H1 (cell line): ENCODE measurements at regions not wholly inside any gene's neighbourhood (a gene's known extent, or its start where the extent isn't known, plus 50 kb on each side); places are given as distances from the start of the nearest gene placed in this dataset.

ENCODE experiments used
- CTCF ChIA-PET: fragments of 300-600 bp; sonication (Branson Sonifier 250); formaldehyde crosslinking; loops from one replicate; lab custom pipeline; 2021; ENCODE audit not compliant: partially characterized antibody; lab: Charles Lee
- POLR2A ChIA-PET: fragments of 300-600 bp; sonication (Branson Sonifier 250); formaldehyde crosslinking; loops from one replicate; lab custom pipeline; 2021; ENCODE audit warnings: inconsistent platforms; ENCODE audit not compliant: partially characterized antibody; lab: Charles Lee
- DNase-seq, 2 experiments: peaks; one replicate each; pipeline versions ENCODE4 v3.0.0 to v3.0.0-alpha.2; 2010 to 2022; ENCODE audit warnings: low spot score in 2 of 2, low read depth in 1 of 2, mixed read lengths in 1 of 2
- FAIRE-seq: peaks from 2 replicates; lab custom pipeline; 2011; peaks lifted over from hg19 to GRCh38; lab: Jason Lieb, UNC
- H2AFZ ChIP-seq: 2 replicates; pipeline ENCODE4 v1.8.1; 2012; ENCODE audit warnings: low read length, inconsistent platforms
- H2AK5ac ChIP-seq: 2 replicates; pipeline ENCODE4 v1.6.1; 2013; ENCODE audit warnings: low read depth, low read length
- H2BK120ac ChIP-seq: replicated peaks from 2 replicates; pipeline ENCODE3; 2013; ENCODE audit warnings: low read depth, low read length, inconsistent platforms
- H2BK12ac ChIP-seq: 2 replicates; pipeline ENCODE4 v1.6.1; 2013; ENCODE audit warnings: low read depth, low read length
- H2BK15ac ChIP-seq: 2 replicates; pipeline ENCODE4 v1.6.1; 2013; ENCODE audit warnings: low read length
- H2BK20ac ChIP-seq: 2 replicates; pipeline ENCODE4 v1.6.1; 2013; ENCODE audit warnings: low read length
- H2BK5ac ChIP-seq: 2 replicates; pipeline ENCODE4 v1.6.1; 2013; ENCODE audit warnings: low read depth, low read length
- H3K14ac ChIP-seq: 2 replicates; pipeline ENCODE4 v1.6.1; 2013; ENCODE audit warnings: inconsistent platforms; ENCODE audit not compliant: insufficient read length
- H3K18ac ChIP-seq: 2 replicates; pipeline ENCODE4 v1.6.1; 2013; ENCODE audit warnings: low read length; ENCODE audit errors: extremely low read depth
- H3K23ac ChIP-seq: 2 replicates; pipeline ENCODE4 v1.6.1; 2013; ENCODE audit warnings: inconsistent platforms; ENCODE audit not compliant: insufficient read length
- H3K23me2 ChIP-seq: 2 replicates; pipeline ENCODE4 v1.6.1; 2013; ENCODE audit warnings: low read depth, low read length
- H3K27ac ChIP-seq: 2 replicates; pipeline ENCODE4 v1.6.1; 2011; ENCODE audit warnings: low read depth, low read length, inconsistent platforms
- H3K27me3 ChIP-seq, 4 experiments: replicated peaks in 1 of 4; 1 replicate in 1 of 4; 2 replicates in 3 of 4; pipeline versions ENCODE4 v1.6.1 to v1.8.1; 2011 to 2013; ENCODE audit warnings: low read length in 3 of 4, mild to moderate bottlenecking in 3 of 4, inconsistent platforms in 2 of 4, mixed read lengths in 2 of 4, moderate library complexity in 1 of 4; ENCODE audit not compliant: control insufficient read depth in 3 of 4, insufficient read depth in 3 of 4; ENCODE audit errors: extremely low read depth in 1 of 4
- H3K36me3 ChIP-seq, 4 experiments: 2 replicates each; pipeline versions ENCODE4 v1.6.1 to v1.8.1; 2011 to 2013; ENCODE audit warnings: mild to moderate bottlenecking in 4 of 4, low read length in 3 of 4, moderate library complexity in 2 of 4, control low read depth in 1 of 4, inconsistent platforms in 1 of 4; ENCODE audit not compliant: insufficient read depth in 4 of 4, control insufficient read depth in 2 of 4
- H3K4ac ChIP-seq: replicated peaks from 2 replicates; pipeline ENCODE3; 2013; ENCODE audit warnings: low read length, low read depth, mixed read lengths, inconsistent platforms; ENCODE audit not compliant: insufficient read length
- H3K4me1 ChIP-seq, 4 experiments: replicated peaks in 1 of 4; 1 replicate in 1 of 4; 2 replicates in 3 of 4; pipeline versions ENCODE4 v1.6.1 to v1.8.1; 2011 to 2013; ENCODE audit warnings: low read length in 3 of 4, inconsistent platforms in 2 of 4, mixed read lengths in 1 of 4; ENCODE audit not compliant: insufficient read depth in 4 of 4, control insufficient read depth in 3 of 4
- H3K4me2 ChIP-seq, 2 experiments: 2 replicates each; pipeline versions ENCODE4 v1.6.1 to v1.8.1; 2011 to 2013; ENCODE audit warnings: low read depth in 2 of 2, low read length in 2 of 2, control low read depth in 1 of 2, inconsistent platforms in 1 of 2, mild to moderate bottlenecking in 1 of 2; ENCODE audit not compliant: insufficient read depth in 1 of 2
- H3K4me3 ChIP-seq, 4 experiments: fragments of 200-600, 300-600 bp in 1 of 4; sonication (generic), shearing (Covaris generic), sonication (Bioruptor Twin) in 1 of 4; 2 replicates each; pipeline versions ENCODE4 v1.5.1 to v1.8.1; 2011 to 2016; ENCODE audit warnings: low read length in 4 of 4, low read depth in 3 of 4, control low read depth in 2 of 4, inconsistent platforms in 2 of 4, mild to moderate bottlenecking in 2 of 4, mixed read lengths in 1 of 4, moderate library complexity in 1 of 4; ENCODE audit not compliant: insufficient read depth in 2 of 4; ENCODE audit errors: extremely low read depth in 1 of 4
- H3K56ac ChIP-seq: replicated peaks from 2 replicates; pipeline ENCODE3; 2013; ENCODE audit warnings: low read depth, mild to moderate bottlenecking, mixed read lengths, low read length, inconsistent platforms; ENCODE audit not compliant: insufficient read length
- H3K79me1 ChIP-seq: 2 replicates; pipeline ENCODE4 v1.6.1; 2013; ENCODE audit warnings: low read depth, low read length, control low read depth
- H3K79me2 ChIP-seq, 2 experiments: 2 replicates each; pipeline versions ENCODE4 v1.6.1 to v1.8.1; 2012 to 2013; ENCODE audit warnings: low read length in 2 of 2, mild to moderate bottlenecking in 2 of 2, inconsistent platforms in 1 of 2; ENCODE audit not compliant: insufficient read depth in 2 of 2, control insufficient read depth in 1 of 2
- H3K9ac ChIP-seq, 4 experiments: replicated peaks in 1 of 4; 1 replicate in 1 of 4; 2 replicates in 3 of 4; pipeline versions ENCODE4 v1.6.1 to v1.8.1; 2011 to 2013; ENCODE audit warnings: low read depth in 3 of 4, low read length in 3 of 4, control low read depth in 2 of 4, mild to moderate bottlenecking in 2 of 4, moderate library complexity in 2 of 4, inconsistent platforms in 1 of 4; ENCODE audit errors: extremely low read depth in 1 of 4
- H3K9me3 ChIP-seq, 2 experiments: 2 replicates each; pipeline versions ENCODE4 v1.6.1 to v1.8.1; 2012 to 2013; ENCODE audit warnings: mild to moderate bottlenecking in 2 of 2, moderate library complexity in 2 of 2, control low read depth in 1 of 2, inconsistent platforms in 1 of 2, low read depth in 1 of 2, low read length in 1 of 2, mixed read lengths in 1 of 2; ENCODE audit not compliant: insufficient read depth in 2 of 2
- H4K20me1 ChIP-seq, 2 experiments: replicated peaks in 1 of 2; 2 replicates each; pipeline versions ENCODE3 to v1.8.1; 2011 to 2013; ENCODE audit warnings: inconsistent platforms in 2 of 2, low read length in 2 of 2, mild to moderate bottlenecking in 1 of 2; ENCODE audit not compliant: insufficient read depth in 2 of 2, control insufficient read depth in 1 of 2
- H4K5ac ChIP-seq: 2 replicates; pipeline ENCODE4 v1.6.1; 2013; ENCODE audit warnings: low read length, low read depth, mixed read lengths, inconsistent platforms; ENCODE audit not compliant: insufficient read length
- H4K8ac ChIP-seq: 2 replicates; pipeline ENCODE4 v1.8.0; 2013; ENCODE audit warnings: mild to moderate bottlenecking, moderate library complexity, low read length, inconsistent platforms; ENCODE audit not compliant: insufficient read depth; ENCODE audit errors: extremely low read depth
- H4K91ac ChIP-seq: replicated peaks from 2 replicates; pipeline ENCODE3; 2013; ENCODE audit warnings: low read length, mixed read lengths, inconsistent platforms; ENCODE audit not compliant: insufficient read length
- EP300 ChIP-seq, 2 experiments: IDR thresholded peaks; 1 replicate in 1 of 2; 2 replicates in 1 of 2; pipeline ENCODE4 v1.6.1; 2011 to 2012; ENCODE audit warnings: low read depth in 2 of 2, low read length in 2 of 2, mild to moderate bottlenecking in 2 of 2, borderline replicate concordance in 1 of 2, inconsistent platforms in 1 of 2, moderate library complexity in 1 of 2
- EZH2 ChIP-seq: fragments of 200-600 bp; sonication (generic); IDR thresholded peaks from 2 replicates; pipeline ENCODE4 v1.7.1; 2012; ENCODE audit warnings: low read depth, mild to moderate bottlenecking, moderate library complexity, low read length, inconsistent platforms; ENCODE audit not compliant: severe bottlenecking
- KDM4A ChIP-seq: IDR thresholded peaks from one replicate; pipeline ENCODE4 v1.7.1; 2012; ENCODE audit warnings: low read depth, mild to moderate bottlenecking, moderate library complexity, low read length, inconsistent platforms; ENCODE audit not compliant: severe bottlenecking
- MAFK ChIP-seq: IDR thresholded peaks from 2 replicates; pipeline ENCODE4 v1.6.1; 2012; ENCODE audit warnings: low read depth, mild to moderate bottlenecking, improper control_type of control experiment, low read length
- RXRA ChIP-seq: IDR thresholded peaks from 2 replicates; pipeline ENCODE4 v1.6.1; 2011; ENCODE audit warnings: low read depth, mild to moderate bottlenecking, low read length, moderate library complexity; ENCODE audit not compliant: insufficient read depth
- SP2 ChIP-seq: IDR thresholded peaks from 2 replicates; pipeline ENCODE4 v1.6.1; 2012; ENCODE audit warnings: mild to moderate bottlenecking, low read length, inconsistent platforms
- WGBS, 2 experiments: shearing (Covaris generic) in 1 of 2; methylation state at CpG; one replicate each; pipeline versions ENCODE4 v1.1.6 to v1.1.7; 2013 to 2015; ENCODE audit warnings: low lambda C conversion rate in 2 of 2, mixed read lengths in 2 of 2, inconsistent platforms in 1 of 2, low coverage in 1 of 2, missing lambda C conversion rate in 1 of 2; ENCODE audit not compliant: insufficient replicate concordance in 2 of 2, insufficient coverage in 1 of 2, insufficient read length in 1 of 2; ENCODE audit errors: extremely low coverage in 1 of 2, missing lambda C conversion rate in 1 of 2; 5-methylcytosine and 5-hydroxymethylcytosine counted together
- TF ChIP-seq, protein P1 (sequence below): IDR thresholded peaks from 2 replicates; pipeline ENCODE4 v1.6.1; 2012; ENCODE audit warnings: low read length, inconsistent platforms

DNA sequence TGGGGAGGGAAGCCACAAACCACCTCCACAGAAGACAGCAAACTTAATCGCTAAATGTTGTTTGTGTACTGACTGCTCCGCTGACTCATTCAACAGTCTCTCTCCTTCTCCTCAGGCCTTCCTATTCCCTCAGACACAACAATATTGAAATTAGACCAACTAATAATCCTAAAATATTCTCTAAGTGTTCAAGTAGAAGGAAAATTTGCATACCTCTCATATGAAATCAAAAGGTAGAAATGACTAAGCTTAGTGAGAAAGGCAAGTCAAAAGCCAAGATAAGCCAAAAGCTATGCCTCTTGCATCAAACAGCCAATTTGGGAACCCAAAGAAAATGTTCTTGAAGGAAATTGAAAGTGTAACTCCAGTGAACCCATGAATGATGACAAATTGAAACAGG, 75.7 kb upstream of the ARHGAP24 start:
- TF ChIP-seq EZH2: no peak
- TF ChIP-seq RXRA: no peak
- TF ChIP-seq, protein P1, sequence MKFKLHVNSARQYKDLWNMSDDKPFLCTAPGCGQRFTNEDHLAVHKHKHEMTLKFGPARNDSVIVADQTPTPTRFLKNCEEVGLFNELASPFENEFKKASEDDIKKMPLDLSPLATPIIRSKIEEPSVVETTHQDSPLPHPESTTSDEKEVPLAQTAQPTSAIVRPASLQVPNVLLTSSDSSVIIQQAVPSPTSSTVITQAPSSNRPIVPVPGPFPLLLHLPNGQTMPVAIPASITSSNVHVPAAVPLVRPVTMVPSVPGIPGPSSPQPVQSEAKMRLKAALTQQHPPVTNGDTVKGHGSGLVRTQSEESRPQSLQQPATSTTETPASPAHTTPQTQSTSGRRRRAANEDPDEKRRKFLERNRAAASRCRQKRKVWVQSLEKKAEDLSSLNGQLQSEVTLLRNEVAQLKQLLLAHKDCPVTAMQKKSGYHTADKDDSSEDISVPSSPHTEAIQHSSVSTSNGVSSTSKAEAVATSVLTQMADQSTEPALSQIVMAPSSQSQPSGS: no peak
- TF ChIP-seq EP300 (IDR thresholded peaks at IDR 0.05; ENCODE audit: borderline replicate concordance in 1 of 2, low read depth in 2 of 2, low read length in 2 of 2): no peak
- TF ChIP-seq SP2: no peak
- TF ChIP-seq KDM4A: no peak
- no peak for TF ChIP-seq MAFK
- no peak overlapping the region for H2BK15ac ChIP-seq
- no peak overlapping the region for H4K5ac ChIP-seq
- no peak overlapping the region for H3K27ac ChIP-seq
- H4K20me1 ChIP-seq: no peaks in the 10 kb centered on the region
- POLR2A ChIA-PET: no interaction called here
- no peaks in the 10 kb centered on the region for H3K23me2 ChIP-seq
- no peak overlapping the region for H3K4me2 ChIP-seq
- no peak overlapping the region for H3K14ac ChIP-seq
- H2BK120ac ChIP-seq: no peak overlapping the region
- no peak overlapping the region for H3K18ac ChIP-seq
- no peak overlapping the region for H3K23ac ChIP-seq
- no peaks in the 10 kb centered on the region for H3K79me1 ChIP-seq
- no peaks in the 10 kb centered on the region for H3K9me3 ChIP-seq
- no peaks in the 10 kb centered on the region for H3K27me3 ChIP-seq
- H3K56ac ChIP-seq: no peak overlapping the region
- CTCF ChIA-PET: interaction anchor here (0.5 to 0.7 kb wide), 2 partner anchors 8 to 71 kb away, joined by 3 read pairs; no protein-coding TSS in a partner anchor
- no peaks in the 10 kb centered on the region for H3K4me1 ChIP-seq
- H2BK12ac ChIP-seq: no peak overlapping the region
- no peak overlapping the region for H2AFZ ChIP-seq
- no peak overlapping the region for H4K8ac ChIP-seq
- FAIRE-seq (no peak), DNase-seq (no peak)
- H3K36me3 ChIP-seq: no peaks in the 10 kb centered on the region
- no peak overlapping the region for H3K4ac ChIP-seq
- H2BK20ac ChIP-seq: no peak overlapping the region
- H2BK5ac ChIP-seq: no peak overlapping the region
- 89% methylated on average over 2 of the region's 2 CpGs; no CpG with 5 or more reads in 1 of the 2 experiments for WGBS, 2 experiments
- H3K4me3 ChIP-seq: no peak overlapping the region
- H2AK5ac ChIP-seq: no peak overlapping the region
- H3K79me2 ChIP-seq: no peaks in the 10 kb centered on the region
- H4K91ac ChIP-seq: no peak overlapping the region
- no peak overlapping the region for H3K9ac ChIP-seq
